NCI-H2081 treated with DMSO at 0.1 percent for 48 hours (cell line): ENCODE measurements at regions not wholly inside any gene's neighbourhood (a gene's known extent, or its start where the extent isn't known, plus 50 kb on each side); places are given as distances from the start of the nearest gene placed in this dataset.

Experiments
- DNase-seq: peaks from one replicate; lab custom pipeline; 2025; lab: John Stamatoyannopoulos, UW

DNA sequence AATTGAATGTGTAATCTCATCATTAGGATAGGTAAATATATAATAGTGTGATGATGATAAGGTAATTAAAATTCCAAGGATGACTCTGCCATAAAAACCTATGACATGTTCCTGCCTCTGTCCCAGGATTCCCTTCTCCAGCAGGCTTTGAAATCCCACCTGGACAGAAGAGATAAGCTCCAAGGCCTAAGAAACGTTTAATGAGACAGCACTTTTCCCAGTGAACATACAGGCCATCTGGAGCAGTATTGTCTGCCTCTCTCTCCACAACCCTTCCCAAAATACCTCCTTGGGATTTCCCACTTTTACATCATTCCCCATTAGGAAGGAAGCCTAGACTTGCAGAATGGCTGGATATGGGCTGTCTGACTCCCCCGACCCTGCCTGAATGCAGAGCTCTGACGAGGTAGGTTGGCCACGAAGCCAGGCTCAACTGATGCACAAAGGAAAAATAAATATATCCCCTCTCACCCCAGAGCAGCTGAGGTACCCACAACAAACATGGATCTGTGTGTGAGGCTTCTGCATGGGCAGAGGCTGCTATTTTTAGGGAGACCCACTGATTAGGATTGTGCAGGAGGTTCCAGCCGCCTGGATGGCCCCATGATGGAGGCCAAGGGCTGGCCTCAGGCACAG is 71.0 kb downstream of the TMPRSS5 start:
- DNase-seq: no peak

DNA sequence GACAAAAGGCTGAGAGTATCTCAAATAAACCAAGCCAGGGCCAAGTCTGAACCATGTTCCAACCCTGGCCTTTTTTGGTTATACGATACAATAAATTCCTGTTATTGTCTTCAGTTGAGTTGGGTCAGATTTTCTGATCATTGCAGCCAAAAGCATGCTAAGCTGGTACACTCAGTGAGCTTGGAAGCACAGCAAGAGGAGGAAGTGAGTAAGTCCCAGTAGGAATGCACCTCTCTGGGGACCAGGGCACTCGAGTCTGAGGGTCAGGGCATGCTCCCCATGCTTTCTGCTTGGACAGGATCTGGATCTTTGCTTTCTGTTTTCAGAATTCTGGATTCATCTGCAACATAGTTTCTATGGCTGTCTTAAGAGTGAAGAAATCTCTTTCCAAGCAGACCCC is 73.1 kb downstream of the TMPRSS5 start:
- DNase-seq: no peak

DNA sequence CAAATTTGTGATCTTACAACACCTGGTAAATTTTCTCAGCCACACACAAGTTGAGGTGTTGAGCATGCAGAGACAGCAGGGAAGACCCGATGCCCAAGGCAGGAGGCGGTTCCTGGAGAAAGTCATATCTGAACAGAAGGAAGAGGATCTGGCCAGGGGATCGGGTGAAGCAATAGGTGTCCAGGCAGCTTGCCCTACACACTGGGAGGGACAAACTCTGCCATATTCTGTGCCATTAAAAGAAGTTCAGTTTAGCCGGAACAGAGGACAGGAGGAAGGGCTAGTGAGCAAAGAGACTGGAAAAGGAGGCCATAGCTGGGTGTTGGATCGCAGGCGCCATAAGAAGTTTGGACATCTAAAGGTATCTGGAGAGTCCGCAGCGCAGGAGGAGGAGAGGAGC is 76.5 kb downstream of the TMPRSS5 start:
- DNase-seq: no peak

DNA sequence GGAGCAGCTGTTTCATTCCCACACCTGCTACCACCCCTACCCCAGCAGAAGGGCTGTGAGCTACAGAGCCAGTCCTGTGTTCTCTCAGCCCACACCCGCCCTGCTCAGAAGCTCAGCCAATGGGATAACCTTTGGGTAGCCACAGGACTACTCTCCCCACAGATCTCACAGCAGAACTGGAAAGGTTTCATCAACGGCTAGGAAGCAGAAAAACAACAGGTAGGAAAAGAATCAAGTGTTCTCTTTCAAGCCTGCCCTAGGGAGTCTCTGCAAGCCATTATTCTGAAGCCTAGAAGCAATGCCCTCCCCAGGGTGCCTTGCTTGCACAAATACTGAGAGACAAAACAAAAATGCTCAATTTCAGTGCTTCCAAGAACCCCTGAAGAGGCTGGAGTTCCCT is 77.2 kb downstream of the TMPRSS5 start:
- DNase-seq: peak; percentile 30

DNA sequence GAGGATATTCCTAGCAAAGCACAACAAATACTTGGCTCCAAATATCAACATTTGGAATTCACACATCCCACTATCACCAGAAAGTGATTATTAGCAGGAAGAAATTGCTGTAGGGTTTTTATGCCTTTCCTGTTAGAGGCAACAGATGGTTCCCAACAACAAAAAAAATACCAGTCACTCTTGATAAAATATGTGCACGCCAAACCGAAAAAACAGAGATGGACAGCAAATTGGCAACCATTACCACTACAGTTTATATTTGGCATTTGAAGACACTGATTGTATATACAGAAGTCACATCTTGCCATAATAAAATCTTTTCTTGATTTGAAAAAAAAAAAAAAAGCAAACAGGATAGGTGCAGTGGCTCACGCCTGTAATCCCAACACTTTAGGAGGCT is 78.2 kb downstream of the TMPRSS5 start:
- DNase-seq: no peak

DNA sequence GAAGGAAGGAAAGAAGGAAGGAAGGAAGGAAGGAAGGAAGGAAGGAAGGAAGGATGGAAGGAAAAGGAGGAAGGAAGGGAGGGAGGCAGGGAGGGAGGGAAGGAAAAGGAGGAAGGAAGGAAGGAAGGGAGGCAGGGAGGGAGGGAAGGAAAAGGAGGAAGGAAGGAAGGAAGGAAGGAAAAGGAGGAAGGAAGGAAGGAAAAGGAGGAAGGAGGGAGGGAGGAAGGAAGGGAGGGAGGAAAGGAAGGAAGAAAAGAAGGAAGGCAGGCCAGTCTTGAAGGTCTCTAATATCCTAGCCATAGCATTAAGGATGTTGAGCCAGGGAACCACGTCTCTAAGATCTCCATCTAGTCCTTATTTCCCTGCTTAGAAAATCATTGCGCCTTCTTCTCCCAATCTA is 78.8 kb downstream of the TMPRSS5 start:
- no peak for DNase-seq

DNA sequence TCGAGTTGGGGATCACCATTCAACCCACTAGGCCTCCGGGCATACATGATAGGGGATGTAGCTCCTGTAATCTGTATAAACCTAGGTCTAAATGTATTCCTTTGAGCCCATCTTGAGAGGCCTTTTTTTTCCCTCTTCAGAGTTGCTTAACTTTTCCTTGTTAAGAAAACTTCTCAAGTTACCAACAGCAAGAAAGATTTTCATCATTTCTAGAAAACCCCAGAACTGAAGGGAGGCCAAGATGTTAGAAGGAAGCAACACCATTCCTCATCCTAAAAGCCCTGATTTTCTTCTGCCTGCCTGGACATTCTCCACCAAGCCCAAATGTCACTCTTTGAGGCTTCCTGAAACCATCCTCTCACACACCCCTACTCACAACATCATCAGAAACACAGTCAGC is 79.4 kb downstream of the TMPRSS5 start:
- no peak for DNase-seq

DNA sequence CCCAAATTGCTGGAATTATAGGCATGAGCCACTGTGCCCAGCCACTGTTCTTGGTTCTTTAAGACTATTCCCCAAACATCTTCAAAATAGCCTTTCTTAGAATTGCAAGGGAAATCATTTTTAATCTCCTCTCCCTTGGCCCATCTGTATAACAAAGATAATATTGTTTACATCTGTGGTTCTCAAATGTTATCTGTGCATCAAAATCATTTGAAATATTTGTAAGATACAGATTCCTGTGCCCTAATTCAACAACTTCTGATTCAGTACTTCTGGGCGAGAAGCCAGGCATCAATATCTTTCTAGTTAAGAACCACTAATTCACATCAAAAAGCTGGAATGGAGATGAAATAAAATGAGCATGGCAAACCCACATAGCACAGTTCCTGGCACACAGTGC is 83.0 kb downstream of the TMPRSS5 start:
- DNase-seq: no peak

DNA sequence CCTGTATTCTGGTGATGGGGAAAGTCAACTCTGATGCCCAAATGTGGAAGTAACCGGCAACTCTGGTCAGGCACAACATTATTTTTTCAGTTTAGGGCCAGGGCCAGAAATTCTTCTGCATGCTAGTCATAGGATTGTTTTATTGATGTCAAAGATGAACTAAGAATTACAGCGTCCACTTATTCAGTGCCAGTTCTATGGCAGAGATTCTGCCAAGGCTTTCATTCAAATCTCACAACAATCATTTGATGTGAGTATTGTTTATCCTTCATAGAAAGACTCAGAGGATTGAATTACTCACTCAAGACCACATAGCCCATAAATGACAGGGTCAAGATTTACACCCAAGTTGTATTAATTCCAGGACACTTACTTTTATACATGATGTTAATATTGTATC is 87.7 kb downstream of the TMPRSS5 start:
- DNase-seq: no peak

DNA sequence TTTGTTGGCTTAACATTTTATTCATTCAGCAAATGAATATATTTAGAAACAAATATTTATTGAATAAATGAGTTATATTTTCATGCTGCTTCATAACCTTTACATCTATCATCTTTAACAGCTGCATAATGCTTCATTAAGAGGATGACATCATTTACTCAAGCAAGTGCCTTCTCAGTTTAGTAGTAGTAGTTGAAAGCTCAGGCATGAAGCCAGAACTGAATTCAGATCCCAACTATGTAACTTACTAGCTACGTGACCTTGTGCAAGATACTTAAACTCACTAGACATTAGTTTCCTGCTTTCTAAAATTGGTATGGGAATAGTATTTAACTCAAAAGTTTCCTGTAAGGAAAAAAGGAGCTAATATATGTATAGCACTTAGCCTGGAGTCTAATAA is 90.3 kb downstream of the TMPRSS5 start:
- no peak for DNase-seq

DNA sequence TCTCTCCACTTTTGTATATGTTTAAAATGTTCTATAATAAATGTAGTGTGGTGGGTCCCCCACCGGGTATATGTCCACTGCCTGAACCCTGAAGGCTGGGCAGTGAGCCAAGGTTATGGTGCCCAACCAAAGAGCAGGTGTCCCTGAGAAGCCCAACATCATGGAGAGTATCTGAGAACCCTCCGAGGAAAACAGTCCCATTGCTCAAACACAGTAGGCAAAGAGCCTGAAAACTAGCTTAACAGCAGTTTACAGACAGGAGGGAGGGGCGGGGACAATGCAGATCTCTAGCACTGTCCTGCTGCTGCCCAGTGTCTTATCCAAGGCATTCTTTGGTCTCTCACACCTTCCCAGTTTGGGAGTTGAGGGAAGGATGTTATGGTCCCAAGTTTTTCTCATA is 91.0 kb downstream of the TMPRSS5 start:
- DNase-seq: no peak

DNA sequence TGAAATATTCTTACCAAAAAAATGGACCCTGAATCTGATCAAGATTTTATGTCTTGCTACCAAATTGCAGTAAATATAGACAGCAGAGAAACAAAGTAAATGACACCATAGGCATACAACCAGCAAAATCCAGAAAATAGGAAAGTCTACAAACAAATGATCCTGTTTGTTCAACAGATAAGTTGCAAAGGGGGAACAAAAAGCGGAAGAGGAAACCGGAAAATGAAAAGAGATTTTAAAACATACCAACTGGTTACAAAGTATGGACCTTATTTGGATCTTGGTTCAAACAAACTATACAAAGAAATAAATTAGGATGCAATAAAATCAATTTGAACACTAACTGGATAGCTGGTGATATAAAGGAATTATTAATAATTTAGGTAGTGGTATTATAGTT is 92.0 kb downstream of the TMPRSS5 start:
- DNase-seq: no peak

DNA sequence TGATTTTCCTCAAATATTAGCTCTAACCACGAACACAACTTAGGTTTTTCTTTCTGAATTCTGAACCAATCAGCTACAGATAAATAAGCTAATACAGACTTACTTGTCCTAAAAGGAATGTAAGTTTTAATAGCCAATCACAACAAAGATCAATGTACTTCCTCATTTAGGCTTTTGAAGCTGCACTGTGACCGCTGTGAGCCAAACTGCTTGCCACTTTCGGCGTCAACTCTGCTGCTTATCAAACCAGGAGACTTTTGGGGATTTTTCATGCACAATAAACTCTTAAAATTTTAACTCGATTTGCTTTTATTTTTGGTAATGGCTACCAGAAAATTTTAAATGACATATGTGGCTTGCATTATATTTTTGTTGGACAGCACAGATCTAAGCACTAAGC is 92.5 kb downstream of the TMPRSS5 start:
- no peak for DNase-seq

DNA sequence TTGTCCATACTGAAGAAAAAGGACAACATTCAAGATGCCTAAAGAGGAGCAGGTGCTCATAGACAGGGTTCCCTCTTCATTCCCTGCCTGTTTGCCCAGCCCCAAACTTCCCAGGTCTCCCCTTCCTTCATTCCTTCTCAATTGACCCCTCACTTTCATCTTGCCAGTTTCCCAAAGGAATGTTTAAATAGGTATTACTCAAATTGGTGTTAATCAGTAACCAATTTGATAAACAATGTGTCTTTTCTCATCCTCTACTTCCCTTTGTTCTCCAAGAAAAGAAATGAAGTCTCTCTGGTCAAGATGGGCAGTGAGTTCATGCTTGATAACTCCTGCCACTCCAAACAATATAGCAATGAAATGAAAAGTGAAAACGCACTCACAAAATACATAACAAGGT is 101.9 kb downstream of the TMPRSS5 start:
- no peak for DNase-seq

DNA sequence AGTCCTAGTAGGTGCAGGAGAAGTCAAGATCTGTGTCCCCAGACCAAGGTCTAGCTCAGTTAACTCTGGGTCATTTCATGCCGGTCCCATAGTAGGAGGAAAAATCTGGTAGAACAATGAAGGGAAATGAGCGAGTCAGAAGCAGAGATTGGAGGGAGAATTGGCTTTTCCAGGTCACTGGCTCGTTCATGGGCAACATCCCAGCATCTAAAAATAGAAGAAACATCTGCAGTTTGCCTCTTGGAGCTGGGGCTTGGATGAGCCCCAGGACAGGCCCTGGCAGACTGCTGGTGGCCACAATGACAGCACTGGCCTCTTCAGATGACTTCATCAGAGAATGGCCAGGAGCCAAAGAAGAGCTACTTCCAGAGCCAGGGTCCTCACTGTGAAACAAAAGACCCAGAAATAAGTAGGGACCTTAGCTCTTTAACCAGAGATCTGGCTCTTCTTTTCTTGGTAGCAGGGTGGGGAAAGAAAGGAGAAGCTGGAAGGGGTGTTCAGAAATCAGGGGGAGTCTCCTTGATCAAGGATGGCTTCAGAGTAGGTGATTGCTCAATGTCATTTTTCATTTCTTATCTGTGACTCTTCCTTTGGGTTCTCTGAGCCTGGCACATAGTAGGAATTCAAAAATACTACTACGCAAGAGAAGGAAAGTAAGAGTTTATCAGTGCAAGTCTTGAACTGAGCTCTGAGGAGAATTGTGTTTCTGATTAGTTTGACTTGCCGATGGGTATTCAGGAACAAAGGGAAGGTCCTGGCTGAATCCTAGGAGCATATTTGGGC is 102.6 kb downstream of the TMPRSS5 start:
- DNase-seq: no peak

DNA sequence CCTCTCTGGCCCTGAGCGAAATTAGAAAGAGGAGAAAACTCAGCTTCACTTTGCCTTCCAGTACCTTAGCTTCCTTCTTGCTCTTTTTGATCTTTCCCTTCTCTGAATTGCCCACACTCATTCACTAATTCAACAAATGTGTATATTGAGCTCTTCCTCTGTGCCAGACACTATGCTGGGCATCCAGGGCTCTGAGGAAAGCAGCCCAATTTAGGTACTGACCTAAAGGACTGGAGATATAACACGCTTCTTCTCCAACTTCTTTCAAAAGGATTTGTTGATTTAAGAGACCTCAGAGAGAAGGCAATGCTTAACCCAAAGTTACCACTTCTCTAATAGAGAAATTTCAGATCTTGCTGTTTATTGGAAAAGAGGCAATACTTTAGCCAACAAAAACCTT is 103.6 kb downstream of the TMPRSS5 start:
- DNase-seq: no peak

DNA sequence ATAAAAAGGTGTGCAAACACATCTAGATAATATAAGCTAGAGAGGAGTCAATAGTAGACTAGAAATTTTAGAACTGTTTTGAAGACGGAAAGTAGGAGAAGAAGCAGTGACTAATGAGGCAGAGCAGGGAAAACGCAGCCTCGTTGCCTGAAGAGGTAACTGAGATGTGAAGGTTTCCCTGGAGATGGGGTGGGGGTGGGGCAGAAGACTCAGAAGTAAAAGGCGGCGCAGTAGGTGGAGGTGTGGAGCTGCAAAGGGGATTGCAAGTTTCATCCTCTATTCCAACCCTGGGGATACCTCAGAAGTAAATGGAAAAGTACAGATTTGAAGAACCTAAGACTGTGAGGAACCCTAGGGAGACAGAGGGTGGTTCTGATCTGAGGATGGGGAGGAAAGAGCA is 109.5 kb downstream of the TMPRSS5 start:
- no peak for DNase-seq

DNA sequence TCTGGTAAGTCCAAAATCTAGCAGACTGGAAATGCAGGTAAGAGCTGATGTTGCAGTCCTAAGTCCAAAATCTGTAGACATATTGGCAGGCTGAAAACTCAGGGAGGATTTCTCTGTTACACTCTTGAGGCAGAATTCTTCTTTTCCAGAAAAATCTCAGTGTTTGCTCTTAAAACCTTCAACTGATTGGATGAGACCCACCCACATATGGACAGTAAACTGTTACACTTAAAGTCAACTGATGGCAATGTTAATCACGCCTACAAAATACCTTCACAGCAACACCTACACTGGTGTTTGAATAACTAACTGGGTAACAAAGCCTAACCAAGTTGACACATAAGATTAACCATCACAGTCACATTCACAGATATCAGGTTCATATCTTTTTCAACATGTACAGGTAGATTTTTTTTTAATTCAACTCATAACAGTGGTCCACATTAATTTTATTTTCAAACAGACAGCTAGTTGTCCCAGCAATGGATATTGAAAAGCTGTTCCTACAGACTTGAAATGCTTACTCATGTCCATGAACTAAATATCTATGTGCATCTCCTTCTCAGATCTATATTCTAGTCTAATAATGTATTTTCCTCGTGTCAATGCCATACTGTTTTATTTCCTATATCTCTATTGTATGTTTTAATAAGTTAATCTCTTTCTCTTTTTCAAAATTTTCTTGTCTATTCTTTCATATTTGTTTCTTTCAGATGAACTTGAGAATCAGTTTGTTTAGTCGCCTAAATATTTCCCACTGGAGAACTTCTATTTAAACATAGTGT is 110.1 kb downstream of the TMPRSS5 start:
- DNase-seq: no peak

DNA sequence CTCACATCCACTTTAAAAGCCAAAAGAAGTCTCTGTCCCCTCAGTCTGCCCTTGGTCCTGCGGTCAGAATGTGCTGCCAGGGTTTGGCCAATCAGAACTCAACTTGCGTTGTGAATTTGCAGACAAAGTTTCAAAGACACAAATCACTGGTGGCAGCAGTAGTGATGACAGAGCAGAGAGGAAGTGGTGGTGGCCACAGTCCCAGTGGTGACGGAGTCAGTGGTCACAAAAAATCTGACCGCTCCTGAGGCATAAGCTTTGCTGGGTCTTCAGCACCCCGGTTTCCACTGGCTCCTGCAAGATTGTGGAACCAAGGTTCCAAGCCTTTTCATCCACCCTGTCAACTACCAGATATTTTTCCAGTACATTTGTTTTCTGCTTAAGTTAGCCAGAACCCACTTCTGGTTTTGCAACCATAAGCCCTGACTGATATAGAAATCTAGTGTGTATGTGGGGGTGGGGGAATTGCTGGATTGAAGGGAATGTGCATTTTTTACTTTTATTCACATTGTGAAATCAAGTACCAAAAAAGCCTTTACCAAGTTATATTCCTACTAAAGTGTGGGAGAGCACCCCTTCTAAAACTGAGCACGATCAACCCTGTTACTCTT is 112.3 kb downstream of the TMPRSS5 start:
- DNase-seq: no peak

DNA sequence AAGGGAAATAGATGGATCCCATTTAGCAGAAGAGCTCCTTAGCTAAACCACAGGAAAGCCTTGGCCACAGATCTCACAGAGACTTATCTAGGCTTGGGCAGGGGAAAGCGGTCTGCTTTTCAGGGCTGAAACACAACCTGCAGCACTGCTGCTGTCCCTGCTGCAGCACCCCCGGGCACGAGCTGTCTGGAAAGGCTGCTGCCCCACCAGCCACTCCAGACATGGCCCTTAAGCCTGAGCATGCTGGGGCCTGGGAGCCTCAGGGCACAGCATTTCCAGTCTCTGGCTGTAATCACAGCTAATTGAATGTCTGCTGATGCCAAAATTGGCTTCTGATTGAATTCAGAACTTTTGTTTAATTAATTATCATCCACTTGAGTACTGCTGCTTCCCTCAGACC is 115.0 kb downstream of the TMPRSS5 start:
- no peak for DNase-seq

DNA sequence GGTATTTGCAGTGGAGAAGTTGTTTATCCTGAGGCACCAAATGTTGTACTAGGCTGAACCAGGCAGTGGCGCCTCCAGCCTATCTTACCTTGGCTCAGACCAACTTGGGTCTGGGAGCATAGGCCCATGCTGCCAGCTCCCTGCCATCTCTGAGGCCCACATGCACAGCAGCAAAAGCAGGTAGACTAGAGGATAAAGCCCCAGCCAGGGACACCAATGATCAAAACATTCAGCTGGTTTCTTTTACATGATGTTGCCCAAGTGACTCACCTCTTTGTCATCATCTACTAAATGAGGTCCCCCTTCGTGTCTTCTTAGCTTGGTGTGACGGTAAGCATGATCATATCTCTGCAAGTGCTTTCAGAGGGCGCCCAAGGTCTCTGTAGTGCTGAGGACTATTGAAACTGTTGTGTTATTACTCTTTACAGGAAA is 112.1 kb upstream of the DRD2 start:
- no peak for DNase-seq

DNA sequence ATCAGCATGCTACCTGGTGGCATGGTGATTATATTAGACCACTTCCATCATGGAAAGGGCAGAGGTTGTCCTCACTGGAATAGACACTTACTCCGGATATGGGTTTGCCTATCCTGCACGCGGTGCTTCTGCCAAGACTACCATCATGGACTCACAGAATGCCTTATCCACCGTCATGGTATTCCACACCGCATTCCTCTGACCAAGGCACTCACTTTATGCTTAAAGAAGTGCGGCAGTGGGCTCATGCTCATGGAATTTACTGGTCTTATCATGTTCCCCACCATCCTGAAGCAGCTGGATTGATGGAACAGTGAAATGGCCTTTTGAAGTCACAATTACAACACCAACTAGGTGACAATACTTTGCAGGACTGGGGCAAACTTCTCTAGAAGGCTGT is 109.2 kb upstream of the DRD2 start:
- no peak for DNase-seq

DNA sequence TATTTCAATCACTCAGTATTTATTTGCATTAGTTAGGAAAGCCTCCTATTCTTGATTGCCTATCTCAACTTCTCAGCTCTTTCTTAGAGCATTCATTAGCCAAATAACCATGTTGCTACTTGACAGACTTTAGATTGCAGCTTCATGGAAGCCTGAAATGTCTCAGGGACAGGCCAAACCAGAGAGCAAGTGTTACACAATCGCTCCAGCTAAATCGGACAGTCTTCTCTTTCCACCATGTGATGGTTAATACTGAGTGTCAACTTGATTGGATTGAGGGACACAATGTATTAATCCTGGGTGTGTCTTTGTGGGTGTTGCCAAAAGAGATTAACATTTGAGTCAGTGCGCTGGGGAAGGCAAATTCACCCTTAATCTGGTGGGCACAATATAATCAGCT is 106.5 kb upstream of the DRD2 start:
- no peak for DNase-seq
